ENCODE measurements at regions not wholly inside any gene's neighbourhood (a gene's known extent, or its start where the extent isn't known, plus 50 kb on each side); places are given as distances from the start of the nearest gene placed in this dataset.

GRCh38 chr7:41118486-41118885 is 584.4 kb downstream of the INHBA start:
- DNase-seq, result no peak

- no peak for DNase-seq
Measured at GRCh38 chr7:41117431-41117830, 585.5 kb downstream of the INHBA start.

GRCh38 chr7:41116817-41117216 is 586.1 kb downstream of the INHBA start:
- DNase-seq, result no peak

DNA sequence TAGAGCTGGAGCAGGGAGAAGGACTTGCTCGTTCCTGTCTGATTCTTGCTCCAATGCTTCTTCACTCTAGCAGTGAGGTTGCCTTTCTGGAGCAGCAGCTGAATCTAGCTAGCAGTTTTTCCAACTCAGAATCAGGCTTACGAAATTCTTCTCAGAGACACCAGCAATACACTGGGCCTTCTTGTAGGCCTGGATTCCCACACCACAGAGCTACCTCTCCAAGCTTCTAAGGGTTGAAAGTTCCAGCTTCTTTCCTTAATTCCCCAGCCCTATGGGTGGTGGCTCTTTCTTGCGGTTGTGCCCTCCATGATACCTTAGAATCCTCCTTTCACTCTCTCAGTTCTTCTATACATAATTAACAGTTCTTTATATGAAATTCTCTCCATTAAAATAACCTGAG is 586.6 kb downstream of the INHBA start:
- DNase-seq, result no peak

- DNase-seq, result no peak
Measured at GRCh38 chr7:41114691-41115090, 588.2 kb downstream of the INHBA start.

- no peak for DNase-seq
Measured at GRCh38 chr7:41114131-41114530, 588.8 kb downstream of the INHBA start.

DNA sequence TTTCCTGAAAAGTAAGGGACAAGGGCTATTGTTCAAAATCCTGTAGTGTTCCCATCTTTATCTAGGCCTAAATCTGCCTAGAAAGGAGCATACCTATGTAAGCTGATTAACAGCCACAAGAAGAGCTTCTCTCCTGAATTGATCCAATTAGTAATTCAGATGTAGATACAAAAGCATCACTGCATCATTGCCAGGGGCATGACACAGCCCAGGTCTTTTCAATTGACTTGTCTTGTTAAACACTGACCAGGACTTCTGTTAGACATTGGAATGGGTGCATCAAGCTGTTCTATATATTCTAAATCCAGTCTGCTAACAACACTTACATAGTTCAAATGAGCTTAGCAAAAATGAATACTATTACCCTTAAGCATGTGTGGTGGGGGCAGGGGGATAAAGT is 589.2 kb downstream of the INHBA start:
- DNase-seq, result no peak

DNA sequence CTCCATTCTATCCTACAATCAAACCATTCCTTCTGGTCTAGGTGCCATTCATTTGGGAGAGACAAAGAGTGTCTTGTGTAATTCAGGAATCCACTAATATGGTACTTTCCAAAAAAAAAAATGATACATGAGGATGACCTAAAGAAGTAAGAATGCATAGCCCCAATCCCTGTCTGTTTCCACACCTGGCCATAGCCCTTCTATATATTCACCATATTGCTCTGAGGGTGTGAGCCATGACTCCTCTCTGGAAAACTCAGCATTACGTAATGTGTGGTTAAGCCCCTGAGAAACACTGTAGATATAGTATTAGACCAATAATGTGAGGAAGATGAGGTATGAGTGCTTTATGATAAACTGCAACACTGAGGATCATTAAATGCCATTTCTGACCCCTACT is 592.7 kb downstream of the INHBA start:
- DNase-seq, result peak in 1 of 2 donors; percentile 25

- DNase-seq, result no peak
Measured at GRCh38 chr7:41108821-41109220, 594.1 kb downstream of the INHBA start.

DNA sequence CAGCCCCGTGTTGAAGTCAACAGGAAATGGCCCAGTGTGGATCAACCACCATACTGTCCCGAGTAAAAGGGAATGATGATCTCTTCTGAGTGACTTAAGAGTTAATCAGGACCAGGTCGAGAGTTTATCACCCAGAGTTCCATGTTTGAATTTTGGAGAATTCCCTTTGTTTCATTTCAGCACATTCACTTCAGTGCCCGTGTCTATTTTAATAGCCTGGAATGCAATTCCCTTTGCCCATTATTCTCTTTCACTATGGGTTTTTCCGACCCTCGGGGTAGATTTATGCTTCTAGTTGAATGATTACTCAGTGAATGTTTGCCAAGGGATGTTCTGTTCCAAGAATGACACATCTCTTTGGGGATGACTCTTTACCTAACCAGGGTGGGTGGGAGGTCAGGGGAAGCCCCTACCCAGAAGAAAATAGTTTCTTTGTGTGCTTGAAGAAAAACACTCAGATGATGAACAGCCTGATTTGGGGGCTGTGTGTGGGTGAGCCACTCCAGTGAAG is 594.9 kb downstream of the INHBA start:
- no peak for DNase-seq

GRCh38 chr7:41107330-41107937 is 595.5 kb downstream of the INHBA start:
- no peak for DNase-seq

- DNase-seq, result no peak
Measured at GRCh38 chr7:41104631-41105030, 598.3 kb downstream of the INHBA start.

GRCh38 chr7:41103331-41103730 is 599.6 kb downstream of the INHBA start:
- peak; percentile 75 to 84 for DNase-seq

- no peak for DNase-seq
Measured at GRCh38 chr7:41098846-41099245, 604.0 kb downstream of the INHBA start.

DNA sequence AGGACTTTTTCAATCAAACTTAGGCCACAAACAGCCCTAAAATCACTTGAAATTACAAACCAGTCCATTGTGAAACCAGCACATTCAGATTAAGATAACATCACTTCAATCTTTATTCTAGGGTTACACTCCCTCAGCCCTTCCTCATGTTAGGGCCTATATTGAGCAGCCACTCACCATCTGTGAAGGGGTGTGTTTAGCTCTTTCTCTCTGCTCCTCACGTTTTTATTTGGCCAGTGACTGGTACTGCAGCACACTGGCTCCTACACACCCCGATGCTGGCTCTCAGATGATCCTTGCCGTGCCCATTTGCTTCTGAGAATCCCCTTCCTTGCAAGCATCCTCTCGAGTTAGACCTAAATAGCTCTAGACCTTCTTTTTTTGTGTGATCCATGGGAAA is 604.5 kb downstream of the INHBA start:
- no peak for DNase-seq

- no peak for DNase-seq
Measured at GRCh38 chr7:41097501-41097900, 605.4 kb downstream of the INHBA start.

DNA sequence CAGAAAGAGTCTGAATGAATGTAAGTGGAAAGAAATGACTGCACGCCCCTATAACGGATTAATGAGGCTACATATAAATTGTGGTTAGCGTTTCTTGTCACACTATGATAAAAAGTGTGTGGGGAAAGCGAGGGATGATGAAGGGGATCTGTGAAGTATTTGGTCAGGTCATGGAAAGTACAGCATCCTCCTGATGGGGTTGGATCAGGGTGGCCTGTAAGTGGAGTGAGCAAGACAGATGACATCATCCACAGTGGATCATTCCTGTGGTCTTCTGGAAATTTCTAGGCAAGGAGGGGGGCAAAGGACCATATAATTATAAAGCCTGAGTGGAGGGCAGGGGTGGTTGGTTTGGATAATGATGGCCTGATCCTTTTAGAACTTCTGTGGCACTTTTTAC is 606.0 kb downstream of the INHBA start:
- no peak for DNase-seq

DNA sequence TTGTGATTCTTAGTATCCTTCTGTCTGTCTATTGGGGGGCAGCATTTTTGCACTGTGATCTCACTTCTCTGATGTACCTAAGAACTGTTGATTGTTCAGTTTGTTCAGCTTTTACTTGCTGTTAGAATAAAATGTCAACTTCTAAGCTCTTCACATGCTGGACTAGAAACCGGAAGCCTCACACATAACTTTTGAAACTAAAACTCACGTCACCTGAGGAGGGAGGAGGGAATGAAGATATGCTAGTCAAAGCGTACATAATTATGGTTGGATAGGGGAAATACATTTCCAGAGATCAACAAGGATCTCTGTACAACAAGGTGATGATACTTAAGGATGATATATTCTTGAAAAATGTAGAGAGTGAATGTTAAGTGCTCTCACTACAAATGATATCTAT is 609.7 kb downstream of the INHBA start:
- no peak for DNase-seq

DNA sequence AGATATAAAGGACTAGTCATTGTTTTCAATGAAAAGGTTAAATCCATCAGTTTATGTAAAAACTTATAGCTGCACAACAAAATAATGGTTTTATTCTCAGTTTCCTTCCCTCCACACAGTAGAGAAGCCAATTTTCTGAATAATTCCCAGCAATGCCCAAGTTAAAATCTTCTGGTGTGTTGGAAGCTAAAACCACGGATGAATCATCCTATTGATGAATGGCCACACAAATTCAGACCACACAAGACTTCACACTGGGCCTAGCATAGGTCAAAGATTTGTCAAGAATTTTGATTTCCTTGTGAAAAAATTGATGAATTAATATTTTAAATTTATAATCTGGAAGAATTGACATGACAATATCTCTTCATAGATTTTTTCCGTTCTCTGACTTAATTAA is 617.6 kb downstream of the INHBA start:
- DNase-seq, result no peak

- DNase-seq, result no peak
Measured at GRCh38 chr7:41084381-41084780, 618.5 kb downstream of the INHBA start.

GRCh38 chr7:41069635-41070034 is 633.3 kb downstream of the INHBA start:
- no peak for DNase-seq

DNA sequence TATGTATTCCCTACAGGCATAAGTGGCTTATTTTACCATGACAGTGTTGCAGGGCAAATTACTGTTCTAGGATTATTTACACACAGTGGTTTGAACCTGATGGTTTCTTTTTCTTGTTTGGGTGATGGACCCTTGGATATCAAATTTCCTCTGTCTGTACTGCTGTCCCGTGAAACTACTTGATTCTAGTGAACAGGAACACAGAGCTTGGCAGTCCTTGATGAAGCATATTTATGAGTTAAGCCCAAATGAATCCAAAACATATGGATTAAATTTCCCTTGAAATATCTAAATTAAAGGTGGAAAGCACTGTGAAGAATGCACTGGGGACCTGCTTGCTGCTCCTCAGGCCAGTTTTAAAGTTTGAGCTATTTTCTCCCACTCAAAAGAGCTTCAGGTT is 635.3 kb downstream of the INHBA start:
- DNase-seq, result no peak

DNA sequence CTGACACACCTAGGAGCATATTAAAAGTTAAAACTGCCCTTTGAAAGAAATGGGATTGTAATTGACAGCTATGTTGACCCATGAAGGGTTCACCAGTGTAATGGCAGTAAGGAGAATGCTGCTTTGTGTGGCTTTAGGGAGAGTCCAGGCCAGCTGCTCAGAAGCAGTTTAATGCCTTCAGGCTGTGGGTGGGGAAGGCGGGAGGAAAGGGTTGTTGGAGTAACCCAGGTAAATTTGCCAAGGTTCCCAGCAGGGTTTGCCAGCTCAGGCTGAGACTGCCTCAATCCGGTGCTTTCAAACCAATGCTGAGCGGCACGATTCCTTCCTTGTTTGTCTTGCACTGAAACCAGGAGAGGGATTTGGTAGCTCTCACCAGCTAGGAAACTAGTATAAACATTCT is 637.2 kb downstream of the INHBA start:
- DNase-seq, result no peak

GRCh38 chr7:41063116-41063515 is 639.8 kb downstream of the INHBA start:
- DNase-seq, result peak; percentile 46 to 52

- DNase-seq, result no peak
Measured at GRCh38 chr7:41060796-41061195, 642.1 kb downstream of the INHBA start.
